Neural progenitor cell (in vitro differentiated cells): ENCODE measurements at regions not wholly inside any gene's neighbourhood (a gene's known extent, or its start where the extent isn't known, plus 50 kb on each side); places are given as distances from the start of the nearest gene placed in this dataset.

Experiments used
- CTCF ChIP-seq: fragments of 200-600 bp; sonication (generic); IDR thresholded peaks from 2 replicates; pipeline ENCODE4 v1.5.1; 2017; ENCODE audit warnings: antibody characterized with exemption, mild to moderate bottlenecking
- EZH2 ChIP-seq: fragments of 200-600 bp; sonication (generic); IDR thresholded peaks from 2 replicates; pipeline ENCODE4 v1.6.1; 2017; ENCODE audit warnings: antibody characterized with exemption, mild to moderate bottlenecking, moderate library complexity
- EZH2phosphoT487 ChIP-seq: fragments of 200-600 bp; sonication (generic); IDR thresholded peaks from 2 replicates; pipeline ENCODE4 v1.6.1; 2017; ENCODE audit warnings: antibody characterized with exemption

GRCh38 chr20:24048024-24048611 lies 59.5 kb upstream of the GGTLC1 start:
- TF ChIP-seq CTCF (no peak), EZH2 (no peak), EZH2phosphoT487 (no peak)
